ENCODE measurements at regions not wholly inside any gene's neighbourhood (a gene's known extent, or its start where the extent isn't known, plus 50 kb on each side); places are given as distances from the start of the nearest gene placed in this dataset.

GRCh38 chr6:23981923-23982322 is 144.1 kb upstream of the NRSN1 start:
- no peak overlapping the region for H3K27ac ChIP-seq (ENCODE audit: low read length)
- no peaks in the 10 kb centered on the region for H3F3A ChIP-seq (ENCODE audit: insufficient read depth, low read length, poor library complexity, severe bottlenecking)
- H3K4me2 ChIP-seq (ENCODE audit: low read length) = no peak overlapping the region
- H2AFZ ChIP-seq (ENCODE audit: low read depth, low read length) = no peak overlapping the region
- H3K9me3 ChIP-seq (ENCODE audit: low read length) = no peaks in the 10 kb centered on the region
- TF ChIP-seq EZH2 (IDR thresholded peaks at IDR 0.05; ENCODE audit: borderline replicate concordance, insufficient read depth, low read length, poor library complexity, severe bottlenecking) (no peak), RAD21 (conservative IDR thresholded peaks at IDR 0.05) (no peak), CTCF (IDR thresholded peaks at IDR 0.05; ENCODE audit: poor library complexity, severe bottlenecking) (no peak)
- H4K20me1 ChIP-seq (ENCODE audit: insufficient read depth) = no peaks in the 10 kb centered on the region
- no peaks in the 10 kb centered on the region for H3K9me2 ChIP-seq (ENCODE audit: insufficient read depth, low read length)
- no peak overlapping the region for H3K9ac ChIP-seq (ENCODE audit: low read length)
- no peaks in the 10 kb centered on the region for H3K27me3 ChIP-seq (ENCODE audit: insufficient read depth, low read depth, low read length)
- H3K36me3 ChIP-seq (ENCODE audit: insufficient read depth, low read length) = no peaks in the 10 kb centered on the region
- no peak overlapping the region for H3K4me3 ChIP-seq (ENCODE audit: low read length)
- no peaks in the 10 kb centered on the region for H3K79me2 ChIP-seq (replicated peaks; ENCODE audit: insufficient read depth, low read length)

GRCh38 chr6:23983735-23984134 is 142.3 kb upstream of the NRSN1 start:
- Histone ChIP-seq H3K4me3 (ENCODE audit: low read length) (no peak overlapping the region), H3K27ac (ENCODE audit: low read length) (no peak overlapping the region), H2AFZ (ENCODE audit: low read depth, low read length) (no peak overlapping the region), H3K9ac (ENCODE audit: low read length) (no peak overlapping the region), H3K79me2 (replicated peaks; ENCODE audit: insufficient read depth, low read length) (no peaks in the 10 kb centered on the region), H3F3A (ENCODE audit: insufficient read depth, low read length, poor library complexity, severe bottlenecking) (no peaks in the 10 kb centered on the region), H4K20me1 (ENCODE audit: insufficient read depth) (no peaks in the 10 kb centered on the region), H3K4me2 (ENCODE audit: low read length) (no peak overlapping the region), H3K27me3 (ENCODE audit: insufficient read depth, low read depth, low read length) (no peaks in the 10 kb centered on the region), H3K9me3 (ENCODE audit: low read length) (no peaks in the 10 kb centered on the region), H3K36me3 (ENCODE audit: insufficient read depth, low read length) (no peaks in the 10 kb centered on the region), H3K9me2 (ENCODE audit: insufficient read depth, low read length) (no peaks in the 10 kb centered on the region)
- TF ChIP-seq POLR2AphosphoS5 (IDR thresholded peaks at IDR 0.05) = no peak
- TF ChIP-seq CTCF (IDR thresholded peaks at IDR 0.05; ENCODE audit: poor library complexity, severe bottlenecking) = no peak
- no peak for TF ChIP-seq SMC3 (conservative IDR thresholded peaks at IDR 0.05; ENCODE audit: poor library complexity)
- TF ChIP-seq EZH2 (IDR thresholded peaks at IDR 0.05; ENCODE audit: borderline replicate concordance, insufficient read depth, low read length, poor library complexity, severe bottlenecking) = no peak
- no peak for TF ChIP-seq EP300 (conservative IDR thresholded peaks at IDR 0.05; ENCODE audit: poor library complexity, severe bottlenecking)
- TF ChIP-seq REST (IDR thresholded peaks at IDR 0.05; ENCODE audit: borderline replicate concordance) = no peak
- no peak for TF ChIP-seq MXI1 (conservative IDR thresholded peaks at IDR 0.05; ENCODE audit: poor library complexity, severe bottlenecking)
- no peak for TF ChIP-seq TAF1 (IDR thresholded peaks at IDR 0.05; ENCODE audit: low read depth)
- TF ChIP-seq RAD21 (conservative IDR thresholded peaks at IDR 0.05) = no peak

Data from neural cell (in vitro differentiated cells).